DND-41 (cell line): ENCODE measurements at regions not wholly inside any gene's neighbourhood (a gene's known extent, or its start where the extent isn't known, plus 50 kb on each side); places are given as distances from the start of the nearest gene placed in this dataset.

Experiments used
- ATAC-seq: fragments of 200-7000 bp; cut with Tn5 transposase; 3 replicates; pipeline ENCODE4 v1.9.1; 2021; ENCODE audit warnings: low read depth; ENCODE audit not compliant: insufficient read depth
- DNase-seq: peaks from one replicate; pipeline ENCODE4 v3.0.0-alpha.2; 2020
- H2AFZ ChIP-seq: 2 replicates; pipeline ENCODE4 v1.6.0; 2012; ENCODE audit warnings: low read depth, low read length
- H3K27ac ChIP-seq: 2 replicates; pipeline ENCODE4 v1.5.1; 2012; ENCODE audit warnings: low read length, inconsistent platforms
- H3K27me3 ChIP-seq: fragments of 200-600 bp; sonication (generic); 2 replicates; pipeline ENCODE4 v1.6.0; 2012; ENCODE audit warnings: low read length, mild to moderate bottlenecking, inconsistent platforms; ENCODE audit not compliant: insufficient read depth, poor library complexity
- H3K36me3 ChIP-seq: 2 replicates; pipeline ENCODE4 v1.5.1; 2012; ENCODE audit warnings: low read length, inconsistent platforms; ENCODE audit not compliant: insufficient read depth
- H3K4me1 ChIP-seq: 2 replicates; pipeline ENCODE4 v1.5.1; 2012; ENCODE audit warnings: mild to moderate bottlenecking, low read length; ENCODE audit not compliant: insufficient read depth
- H3K4me2 ChIP-seq: 2 replicates; pipeline ENCODE4 v1.6.0; 2012; ENCODE audit warnings: mild to moderate bottlenecking, moderate library complexity, low read length, inconsistent platforms; ENCODE audit not compliant: insufficient read depth
- H3K4me3 ChIP-seq, 2 experiments: fragments of 200-600 bp in 1 of 2; shearing (Covaris generic) in 1 of 2; 2 replicates each; pipeline ENCODE4 v1.5.1; 2012 to 2016; ENCODE audit warnings: inconsistent platforms in 2 of 2, low read length in 2 of 2, mild to moderate bottlenecking in 2 of 2, low read depth in 1 of 2, moderate library complexity in 1 of 2
- H3K79me2 ChIP-seq: 2 replicates; pipeline ENCODE4 v1.6.0; 2012; ENCODE audit warnings: low read length, inconsistent platforms; ENCODE audit not compliant: insufficient read depth
- H3K9ac ChIP-seq: 2 replicates; pipeline ENCODE4 v1.6.0; 2012; ENCODE audit warnings: low read depth, mild to moderate bottlenecking, inconsistent platforms, low read length, moderate library complexity
- H3K9me3 ChIP-seq: 2 replicates; pipeline ENCODE4 v1.5.1; 2012; ENCODE audit warnings: low read length, moderate library complexity, mild to moderate bottlenecking, inconsistent platforms; ENCODE audit not compliant: insufficient read depth, severe bottlenecking
- H4K20me1 ChIP-seq: 2 replicates; pipeline ENCODE4 v1.6.0; 2012; ENCODE audit warnings: low read length; ENCODE audit not compliant: insufficient read depth
- CTCF ChIP-seq: IDR thresholded peaks from 2 replicates; pipeline ENCODE4 v1.5.1; 2012; ENCODE audit warnings: borderline replicate concordance, low read length, moderate library complexity, mild to moderate bottlenecking; ENCODE audit not compliant: poor library complexity, severe bottlenecking; ENCODE audit errors: extremely low read depth
- EZH2 ChIP-seq: IDR thresholded peaks from 3 replicates; pipeline ENCODE4 v1.6.1; 2012; ENCODE audit warnings: borderline replicate concordance, low read depth, mild to moderate bottlenecking, moderate library complexity, low read length, inconsistent platforms; ENCODE audit not compliant: severe bottlenecking

- Histone ChIP-seq H3K4me1 (no peaks in the 10 kb centered on the region), H2AFZ (no peak overlapping the region), H4K20me1 (no peaks in the 10 kb centered on the region), H3K27ac (no peak overlapping the region), H3K4me2 (no peak overlapping the region), H3K9ac (no peak overlapping the region), H3K36me3 (no peaks in the 10 kb centered on the region), H3K4me3 (no peak overlapping the region), H3K9me3 (no peaks in the 10 kb centered on the region), H3K27me3 (no peaks in the 10 kb centered on the region), H3K79me2 (no peaks in the 10 kb centered on the region)
- DNase-seq (no peak), ATAC-seq (no peak)
- TF ChIP-seq EZH2 = no peak
- TF ChIP-seq CTCF = no peak
Observed at GRCh38 chr2:187148059-187148714, 299.2 kb upstream of the ZSWIM2 start.

- Histone ChIP-seq H3K36me3 (no peaks in the 10 kb centered on the region), H3K9ac (no peak overlapping the region), H3K9me3 (no peaks in the 10 kb centered on the region), H3K4me2 (no peak overlapping the region), H3K27me3 (no peaks in the 10 kb centered on the region), H3K4me3 (no peak overlapping the region), H4K20me1 (no peaks in the 10 kb centered on the region), H3K4me1 (no peaks in the 10 kb centered on the region), H2AFZ (no peak overlapping the region), H3K27ac (no peak overlapping the region), H3K79me2 (no peaks in the 10 kb centered on the region)
- DNase-seq (no peak), ATAC-seq (no peak)
- no peak for TF ChIP-seq EZH2
- no peak for TF ChIP-seq CTCF
Observed at GRCh38 chr2:187143537-187143936, 294.6 kb upstream of the ZSWIM2 start.

- Histone ChIP-seq H3K27me3 (no peaks in the 10 kb centered on the region), H3K4me3 (no peak overlapping the region), H3K9ac (no peak overlapping the region), H3K9me3 (no peaks in the 10 kb centered on the region), H3K79me2 (no peaks in the 10 kb centered on the region), H2AFZ (no peak overlapping the region), H3K4me1 (no peaks in the 10 kb centered on the region), H4K20me1 (no peaks in the 10 kb centered on the region), H3K27ac (no peak overlapping the region), H3K36me3 (no peaks in the 10 kb centered on the region), H3K4me2 (no peak overlapping the region)
- TF ChIP-seq CTCF (no peak), EZH2 (no peak)
- ATAC-seq = no peak
- no peak for DNase-seq
Observed at GRCh38 chr2:187139469-187139868, 290.5 kb upstream of the ZSWIM2 start.

- H3K4me2 ChIP-seq = no peak overlapping the region
- DNase-seq = no peak
- ATAC-seq = no peak
- no peak overlapping the region for H2AFZ ChIP-seq
- no peaks in the 10 kb centered on the region for H3K27me3 ChIP-seq
- no peaks in the 10 kb centered on the region for H3K4me1 ChIP-seq
- H3K27ac ChIP-seq = no peak overlapping the region
- H3K9ac ChIP-seq = no peak overlapping the region
- TF ChIP-seq CTCF = peak; percentile 11
- TF ChIP-seq EZH2 = no peak
- no peaks in the 10 kb centered on the region for H4K20me1 ChIP-seq
- no peaks in the 10 kb centered on the region for H3K9me3 ChIP-seq
- H3K79me2 ChIP-seq = no peaks in the 10 kb centered on the region
- no peaks in the 10 kb centered on the region for H3K36me3 ChIP-seq
- H3K4me3 ChIP-seq = no peak overlapping the region
Observed at GRCh38 chr2:187138265-187138664, 289.3 kb upstream of the ZSWIM2 start.
